GM19043 (cell line): ENCODE measurements at regions not wholly inside any gene's neighbourhood (a gene's known extent, or its start where the extent isn't known, plus 50 kb on each side); places are given as distances from the start of the nearest gene placed in this dataset.
"Not testable (repeated sequence)": the region's sequence is repeated elsewhere in the genome, so short reads cannot be mapped to it uniquely, and the experiment has no call there.

ENCODE experiments used
- ATAC-seq: cut with Tn5 transposase; IDR thresholded peaks from one replicate; pipeline ENCODE4 v1.9.1; 2021; ENCODE audit warnings: low read depth; ENCODE audit not compliant: unreplicated experiment

DNA sequence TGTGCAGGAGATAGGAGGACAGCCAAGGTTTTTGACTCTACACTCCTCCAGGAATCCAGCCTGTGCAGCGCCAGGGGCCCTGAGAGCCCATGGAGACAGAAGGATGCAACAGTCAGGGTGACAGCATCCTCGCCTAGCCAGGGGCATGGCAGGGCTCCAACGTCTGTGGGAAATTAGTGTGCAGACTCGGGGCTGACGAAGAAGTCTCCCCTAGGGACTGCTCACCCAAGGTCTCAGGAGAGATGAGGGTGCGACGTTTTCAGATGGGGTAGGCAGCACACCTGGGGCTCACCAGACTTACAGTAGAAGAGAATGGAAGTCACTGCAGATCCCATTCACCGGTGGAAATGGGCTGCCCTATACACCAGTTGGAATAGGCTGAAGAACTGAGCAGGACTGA is 241.7 kb downstream of the SETD4 start:
- no peak for ATAC-seq

DNA sequence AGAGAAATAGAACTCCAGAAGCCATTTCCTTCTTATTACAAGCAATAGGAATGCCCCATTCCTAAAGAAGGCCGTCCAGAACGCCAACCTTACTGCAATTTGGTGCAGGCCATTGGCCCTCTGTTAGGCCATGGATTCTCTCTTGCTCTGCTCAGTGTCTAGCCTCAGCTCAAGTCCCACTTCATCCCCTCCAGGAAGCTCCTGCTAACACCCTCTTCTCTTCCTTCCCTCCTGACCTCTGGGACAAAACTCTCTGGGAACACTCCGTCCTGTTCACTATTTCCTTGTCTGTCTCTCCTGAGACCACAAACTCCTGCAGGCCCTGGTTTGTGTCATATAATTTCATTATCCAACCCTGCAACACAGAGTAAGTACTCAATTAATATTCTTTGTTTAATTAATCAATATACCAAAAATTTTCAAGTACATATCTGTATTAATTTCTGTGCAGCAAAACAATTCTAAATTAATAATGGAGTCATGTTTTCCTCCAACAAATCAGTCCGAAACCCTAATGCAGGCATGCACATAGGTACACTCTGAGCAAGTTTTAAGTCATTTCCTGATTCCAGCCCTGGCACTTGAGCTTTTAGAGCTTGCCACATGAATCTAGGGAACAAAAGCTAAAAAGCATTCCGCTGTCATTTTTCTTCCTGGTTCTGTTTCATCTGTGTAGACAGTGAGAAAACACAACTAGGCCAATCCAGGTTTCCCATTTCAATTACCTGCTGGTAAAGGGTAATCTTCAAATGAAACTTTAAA is 245.3 kb downstream of the SETD4 start:
- no peak for ATAC-seq

DNA sequence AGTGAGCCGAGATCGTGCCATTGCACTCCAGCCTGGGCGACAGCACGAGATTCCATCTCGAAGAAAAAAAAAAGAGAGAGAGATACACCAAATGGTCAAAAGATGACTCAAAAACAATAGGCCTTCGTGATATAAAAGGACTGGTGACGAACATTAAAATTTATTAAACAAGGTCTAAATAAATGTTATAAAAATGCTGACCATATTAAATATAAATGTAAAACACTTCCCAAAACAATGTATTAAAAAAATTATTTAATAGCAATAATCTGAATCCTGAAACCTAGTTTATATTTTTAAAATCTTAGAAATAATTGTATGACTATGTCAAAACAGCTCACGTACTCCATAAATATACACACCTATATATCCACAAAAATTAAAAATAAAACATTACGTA is 247.6 kb downstream of the SETD4 start:
- no peak for ATAC-seq

DNA sequence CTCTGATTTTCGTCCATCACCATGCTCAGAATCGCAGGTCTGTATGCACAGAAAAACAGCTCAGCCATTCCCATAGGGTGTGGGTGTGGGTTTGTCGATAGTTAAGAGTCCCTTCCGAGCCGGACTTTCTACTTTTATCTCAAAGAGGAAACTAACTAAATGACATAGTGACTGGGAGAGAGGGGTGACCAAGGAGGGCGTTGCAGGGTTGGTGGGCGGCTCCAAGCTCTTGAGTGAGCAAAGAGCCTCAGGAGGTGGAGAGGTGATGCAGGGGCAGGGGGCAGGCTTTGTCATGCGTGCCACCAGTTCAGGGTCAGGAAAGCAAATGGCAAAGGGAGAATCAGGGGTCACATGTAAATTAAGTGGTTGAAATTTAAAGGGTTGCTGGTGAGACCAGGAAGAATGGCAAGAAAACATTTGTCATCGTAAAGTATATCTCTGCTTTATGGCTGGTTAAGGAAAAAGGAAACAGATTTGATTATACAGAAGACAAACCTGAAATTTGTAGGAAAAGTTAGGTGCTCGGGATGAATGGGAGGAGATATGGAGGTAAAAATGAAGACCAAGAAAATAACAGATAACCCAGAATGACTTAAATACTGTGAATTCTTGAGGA is 249.0 kb downstream of the SETD4 start:
- no peak for ATAC-seq

DNA sequence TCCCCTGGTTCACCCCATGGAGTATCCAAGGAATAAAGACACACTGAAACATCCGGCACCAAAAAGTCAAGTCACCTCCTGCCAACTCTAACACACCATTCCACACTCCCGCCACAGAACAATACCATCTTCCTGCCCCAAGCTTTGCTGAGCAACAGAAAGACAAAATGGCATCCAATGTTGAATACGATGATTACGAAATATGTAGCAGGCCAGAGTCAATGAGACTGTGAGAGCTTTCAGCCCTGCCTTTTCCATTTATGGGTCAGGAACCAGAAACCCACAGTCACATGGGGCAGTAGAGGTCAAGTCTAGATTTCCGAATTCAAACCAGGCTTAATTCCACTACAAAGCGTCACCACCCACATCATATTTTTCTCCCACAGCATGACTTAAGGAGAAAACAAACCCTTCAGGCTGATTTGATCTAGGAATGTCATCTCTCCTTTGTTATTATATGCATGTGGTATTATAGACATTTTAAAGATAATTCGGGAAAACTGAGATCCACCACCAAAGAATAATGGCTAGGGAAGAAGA is 249.8 kb downstream of the SETD4 start:
- ATAC-seq: no peak

DNA sequence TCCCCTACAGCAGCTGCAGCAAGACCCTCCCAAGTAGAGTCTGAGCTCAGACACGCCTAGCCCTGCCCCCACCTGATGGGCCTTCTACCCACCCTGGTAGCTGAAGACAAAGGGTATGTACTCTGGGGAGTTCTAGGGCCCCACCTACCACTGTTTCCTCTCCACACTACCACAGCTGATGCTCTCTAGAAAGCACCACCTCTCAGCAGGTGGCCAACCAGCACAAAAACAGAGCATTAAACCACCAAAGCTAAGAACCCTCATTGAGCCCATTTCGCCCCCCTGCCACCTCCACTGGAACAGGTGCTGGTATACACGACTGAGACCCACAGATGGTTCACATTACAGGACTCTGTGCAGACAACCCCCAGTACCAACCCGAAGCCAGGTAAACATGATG is 258.9 kb downstream of the SETD4 start:
- no peak for ATAC-seq

DNA sequence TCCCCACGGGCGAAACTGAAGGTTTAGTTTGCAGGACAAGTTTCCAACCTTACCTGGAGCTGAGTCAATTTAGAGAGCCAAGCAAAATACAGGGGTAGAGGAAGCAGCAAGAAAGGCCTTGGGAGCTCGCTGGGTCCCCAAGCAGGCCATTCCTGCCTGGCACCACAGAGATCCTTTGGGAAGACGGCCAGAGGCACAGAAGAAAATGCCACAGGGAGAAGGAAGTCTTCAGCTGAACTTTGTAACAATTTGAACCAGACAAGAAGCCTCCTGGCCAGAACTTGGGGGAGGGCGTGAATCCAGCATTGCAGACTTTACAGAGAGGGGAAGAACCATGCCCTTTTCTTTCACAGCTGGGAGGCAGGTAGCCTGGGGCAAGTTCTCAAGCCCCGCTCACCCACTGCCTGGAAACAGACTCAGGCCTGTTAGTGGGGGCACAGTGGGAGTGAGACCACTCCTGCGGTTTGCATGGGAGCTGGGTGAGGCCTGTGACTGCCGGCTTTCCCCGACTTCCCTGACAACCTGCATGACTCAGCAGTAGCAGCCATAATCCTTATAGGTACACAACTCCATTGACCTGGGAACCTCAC is 259.4 kb downstream of the SETD4 start:
- ATAC-seq: not testable (repeated sequence)

DNA sequence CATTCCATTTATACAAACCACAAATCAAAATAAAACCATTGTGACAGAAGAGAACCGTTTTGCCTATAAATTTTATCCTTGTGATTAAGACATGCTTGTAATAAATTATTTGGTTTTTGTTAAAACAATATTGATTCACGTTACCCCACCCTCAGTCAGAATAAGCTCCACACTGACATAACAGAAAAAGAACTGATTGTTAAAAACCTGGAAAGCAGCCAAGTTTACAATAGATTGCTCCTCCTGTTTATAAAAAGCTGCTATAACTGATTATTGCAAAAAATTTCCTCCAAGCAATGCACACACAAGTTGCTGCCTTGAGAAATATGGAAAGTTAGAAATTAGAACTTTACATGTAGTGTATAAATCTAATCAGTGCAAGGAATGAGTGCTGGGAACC is 263.5 kb downstream of the SETD4 start:
- ATAC-seq: no peak

DNA sequence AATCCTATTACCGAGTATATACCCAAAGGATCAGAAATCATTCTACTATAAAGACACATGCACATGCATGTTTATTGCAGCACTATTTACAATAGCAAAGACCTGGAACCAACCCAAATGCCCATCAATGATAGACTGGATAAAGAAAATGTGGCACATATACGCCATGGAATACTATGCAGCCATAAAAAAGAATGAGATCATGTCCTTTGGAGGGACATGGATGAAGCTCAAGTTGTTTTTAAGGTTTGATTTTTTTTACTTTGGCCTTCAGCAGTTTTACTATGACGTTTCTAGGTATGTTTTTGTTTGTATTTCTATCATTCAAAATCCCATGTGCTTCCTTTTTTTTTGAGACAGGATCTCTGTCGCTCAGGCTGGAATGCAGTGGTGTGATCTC is 265.8 kb downstream of the SETD4 start:
- ATAC-seq: not testable (repeated sequence)

DNA sequence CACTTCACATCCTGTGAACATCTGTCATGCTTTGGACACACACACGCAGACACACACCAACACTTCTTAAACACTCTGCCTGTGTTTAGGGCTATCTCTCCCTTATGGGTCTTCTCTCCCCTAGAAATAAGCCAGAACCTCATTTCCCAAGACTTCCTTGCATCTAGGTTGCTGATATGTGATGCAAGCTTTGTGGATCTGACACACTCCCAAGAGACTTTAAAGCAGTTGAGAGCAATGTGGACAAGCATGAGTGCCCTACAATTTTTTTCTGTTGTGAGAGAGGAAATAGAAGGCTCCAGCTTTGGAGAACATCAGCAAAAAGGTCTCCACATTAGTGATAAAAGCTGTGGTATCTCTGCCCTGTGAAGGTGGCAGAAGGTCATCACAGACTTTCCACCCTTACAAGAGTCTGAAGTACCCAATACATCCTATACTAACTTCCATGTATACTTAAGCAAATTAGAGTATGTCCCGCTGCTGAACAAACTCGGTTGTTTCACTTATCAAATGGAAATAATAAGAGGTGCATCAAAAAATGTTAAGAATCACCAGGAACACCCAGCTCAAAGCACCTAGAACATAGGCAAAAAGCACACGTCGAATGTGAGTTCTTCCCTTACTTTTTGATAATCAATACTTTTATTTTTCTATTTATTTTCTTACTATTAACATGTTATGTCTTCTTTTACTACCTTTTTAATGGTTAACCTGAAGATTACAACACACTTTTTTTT is 267.6 kb downstream of the SETD4 start:
- no peak for ATAC-seq

DNA sequence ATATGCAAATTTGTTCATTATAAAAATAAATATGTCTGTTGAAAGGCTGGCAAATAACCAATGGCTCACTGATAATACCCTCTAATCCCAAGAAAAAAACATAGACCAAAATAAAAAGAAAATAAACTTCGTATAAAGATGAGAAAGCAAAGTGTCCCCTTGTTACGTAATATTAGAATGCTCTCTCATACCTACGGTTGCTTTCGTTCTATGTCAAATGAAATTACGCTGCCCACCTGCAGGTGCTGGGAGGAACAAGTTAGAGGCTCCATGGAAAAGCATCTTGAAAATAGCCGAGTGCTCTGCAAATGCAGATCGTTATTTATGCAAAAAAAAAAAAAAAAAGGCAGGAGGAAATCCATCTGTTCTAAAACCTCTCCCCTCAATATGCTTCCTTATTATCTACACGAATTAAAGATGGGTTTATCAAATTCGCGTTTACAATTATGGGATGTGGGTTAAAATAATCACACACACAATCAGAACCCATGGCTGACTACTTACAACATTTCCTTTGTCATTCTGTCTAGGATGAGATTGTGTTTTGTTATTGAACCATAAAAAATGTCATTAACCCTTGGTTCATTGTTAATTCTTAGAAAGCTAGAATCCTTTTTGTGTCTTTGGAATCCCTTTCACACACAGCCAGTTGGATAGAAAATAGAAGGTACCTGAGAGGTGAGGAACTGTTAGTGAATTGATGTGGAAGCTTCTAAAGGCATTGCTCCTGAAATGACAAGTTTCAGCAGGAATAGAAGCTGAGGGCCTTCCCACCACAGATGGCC is 268.6 kb downstream of the SETD4 start:
- ATAC-seq: no peak

DNA sequence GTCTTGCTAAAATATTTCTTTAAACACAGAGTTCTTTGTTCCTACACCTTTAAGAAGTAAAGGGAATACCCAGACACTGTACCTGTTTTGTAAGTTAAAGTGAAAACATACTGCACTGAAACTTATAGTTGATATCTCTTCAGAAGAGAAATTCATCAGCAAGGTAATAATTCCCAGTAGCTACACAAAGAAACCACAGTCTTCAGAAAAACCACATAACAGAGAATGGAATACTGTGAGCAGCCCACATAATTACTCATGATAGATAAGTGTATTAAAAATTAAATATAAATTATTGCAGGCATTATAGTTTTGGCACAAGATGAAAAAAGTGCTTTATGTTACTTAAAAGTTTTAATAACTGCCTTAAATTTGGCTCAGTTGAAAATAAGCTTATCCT is 276.6 kb downstream of the SETD4 start:
- ATAC-seq: no peak

DNA sequence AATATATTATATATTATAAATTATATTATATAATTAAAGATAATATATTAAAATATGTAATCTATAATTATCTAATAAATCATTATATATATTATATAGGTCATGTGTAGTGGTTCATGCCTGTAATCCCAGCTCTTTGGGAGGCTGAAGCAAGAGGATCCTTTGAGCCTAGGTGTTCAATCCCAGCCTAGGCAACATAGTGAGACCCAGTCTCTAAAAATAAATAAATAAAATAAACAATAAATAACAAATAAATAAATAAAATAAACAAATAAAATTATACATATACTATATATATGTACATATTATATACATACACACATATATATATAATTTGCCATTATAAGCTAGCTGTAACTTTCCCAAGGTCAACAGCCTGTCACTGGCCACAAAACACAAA is 277.7 kb downstream of the SETD4 start:
- ATAC-seq: no peak

DNA sequence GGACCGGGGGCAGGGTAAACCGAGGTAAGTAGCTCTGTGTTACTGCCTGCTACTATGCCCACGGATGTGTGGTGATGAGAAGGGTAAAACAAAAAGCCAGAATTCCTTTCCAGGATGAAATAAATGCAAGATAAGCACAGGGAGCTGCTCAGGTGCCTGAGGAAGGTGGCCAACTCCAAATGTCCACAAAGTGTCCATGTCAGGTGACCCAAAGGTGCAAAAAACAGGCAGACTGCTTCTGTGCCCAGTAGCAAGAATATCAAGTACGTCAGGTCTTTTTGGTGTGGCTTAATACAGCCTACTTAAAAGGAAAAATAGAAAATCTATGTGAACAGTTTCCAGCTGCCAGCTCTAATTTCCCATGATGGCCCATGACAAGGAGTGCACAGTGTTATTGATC is 279.3 kb downstream of the SETD4 start:
- no peak for ATAC-seq

DNA sequence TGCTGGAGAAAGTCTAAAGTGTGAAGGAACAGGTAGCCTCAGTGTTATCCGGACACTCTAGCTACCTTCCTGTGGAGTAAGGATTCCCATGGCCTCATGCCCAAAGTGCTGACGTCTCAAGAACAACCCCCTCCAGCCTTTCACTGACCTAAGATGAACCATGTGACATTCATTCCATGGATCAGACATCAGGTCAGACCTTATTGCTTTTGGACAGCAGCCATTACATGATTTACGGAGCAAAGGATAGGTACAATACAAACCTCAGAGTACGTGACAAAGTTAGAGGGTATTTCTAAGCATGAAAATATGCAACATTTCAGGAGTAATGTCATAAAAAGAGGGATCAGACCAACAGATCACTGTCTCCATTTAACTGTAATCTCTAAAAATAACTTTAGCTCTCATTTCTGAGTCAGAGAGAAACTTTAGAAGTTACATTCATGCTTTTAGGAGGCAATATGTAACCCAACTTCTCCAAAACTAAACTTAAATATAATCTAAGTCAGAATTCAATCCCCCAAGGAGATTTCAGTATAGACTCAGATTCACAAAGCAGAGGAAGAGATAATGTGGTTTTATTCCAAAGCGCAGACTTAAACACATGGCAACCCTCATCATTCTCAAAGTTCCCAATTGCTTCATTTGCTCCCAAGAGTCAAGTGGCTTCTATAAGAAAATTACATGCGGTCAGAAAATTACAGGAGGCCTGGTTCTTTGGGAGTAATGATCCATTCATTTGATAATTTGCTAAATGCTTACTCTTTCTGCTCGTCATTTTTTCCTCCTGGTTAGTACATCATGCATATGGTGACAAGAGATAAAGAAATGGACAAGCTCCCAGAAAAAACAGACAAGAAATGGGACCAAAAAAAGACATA is 280.4 kb downstream of the SETD4 start:
- no peak for ATAC-seq

DNA sequence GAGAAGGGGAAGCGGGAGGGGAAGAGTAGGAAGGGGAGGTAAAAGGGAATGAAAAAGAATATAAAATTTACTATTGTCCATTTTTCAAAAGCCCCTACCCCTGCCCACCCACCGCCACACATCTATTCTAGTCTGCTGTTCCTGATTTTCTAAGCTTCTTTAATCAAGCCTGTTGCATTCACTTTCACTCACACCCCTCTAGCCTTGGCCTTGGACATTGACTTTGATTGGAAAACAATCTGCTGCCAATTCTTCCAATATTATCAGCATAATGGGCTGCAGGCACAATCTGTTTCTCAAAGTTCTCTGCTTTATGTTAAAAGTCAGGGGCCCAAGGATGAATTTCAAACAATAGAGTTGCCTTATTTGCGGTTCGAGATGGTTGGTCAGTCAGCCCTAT is 281.2 kb downstream of the SETD4 start:
- ATAC-seq: no peak

DNA sequence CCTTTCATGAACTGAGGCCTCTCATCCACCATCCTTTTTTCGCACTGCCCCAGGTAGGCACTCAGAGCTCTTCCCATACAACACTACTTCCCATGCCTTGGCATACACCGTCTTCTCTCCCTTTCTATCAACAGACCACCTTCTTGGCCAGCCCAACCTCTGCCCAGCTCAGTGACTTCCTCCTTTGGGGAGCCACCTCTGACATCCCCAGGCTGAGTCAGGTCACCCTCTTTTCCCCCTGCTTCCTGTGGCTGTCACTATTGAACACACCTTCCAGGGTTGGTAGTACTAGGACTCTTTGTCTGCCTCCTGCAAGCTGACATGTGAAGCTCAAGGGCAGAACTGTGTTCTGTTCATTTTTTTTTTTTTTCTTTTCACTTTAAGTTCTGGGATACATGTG is 283.2 kb downstream of the SETD4 start:
- ATAC-seq: no peak

DNA sequence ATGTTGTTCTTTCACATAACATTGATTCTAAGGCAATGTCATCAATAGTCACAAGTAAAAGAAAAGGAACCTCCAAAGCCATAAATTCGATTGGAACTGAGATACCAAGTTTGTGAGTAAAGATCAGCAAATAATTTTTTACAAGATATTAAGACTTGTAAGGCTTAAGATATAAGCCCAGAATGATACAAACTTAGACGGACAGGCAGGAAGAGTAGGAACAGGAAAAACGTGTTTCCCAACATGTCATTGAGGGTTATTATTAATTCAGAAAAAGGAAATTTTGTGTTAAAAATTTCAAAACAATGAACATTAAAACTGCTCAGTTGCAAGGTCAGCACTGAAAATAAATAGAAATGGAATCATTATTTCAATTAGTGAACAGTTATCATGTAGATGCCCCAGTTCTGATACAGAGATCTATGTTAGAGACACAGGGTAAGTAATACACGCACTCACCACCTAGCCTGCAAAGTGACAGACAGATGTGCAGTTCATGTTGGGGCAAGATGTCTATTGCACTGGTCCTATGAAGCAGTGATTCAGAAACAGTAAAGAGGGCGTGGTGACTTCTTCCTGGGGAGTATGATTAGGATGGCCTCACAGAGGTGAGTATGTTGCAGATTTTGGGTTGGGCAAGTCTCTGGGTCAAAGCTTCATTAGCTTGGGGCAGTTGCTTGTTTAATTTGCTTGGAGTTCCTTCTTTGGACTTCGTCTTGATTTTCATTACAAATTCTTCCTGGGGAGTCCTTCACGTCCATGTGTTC is 284.4 kb downstream of the SETD4 start:
- no peak for ATAC-seq
